T-helper 2 cell (primary cell): ENCODE measurements at regions not wholly inside any gene's neighbourhood (a gene's known extent, or its start where the extent isn't known, plus 50 kb on each side); places are given as distances from the start of the nearest gene placed in this dataset.
"Not testable (repeated sequence)": the region's sequence is repeated elsewhere in the genome, so short reads cannot be mapped to it uniquely, and the experiment has no call there.

Experiments used
- DNase-seq, 5 experiments: peaks; one replicate each; pipeline versions ENCODE4 v3.0.0 to v3.0.0-alpha.2; 2012 to 2022

DNA sequence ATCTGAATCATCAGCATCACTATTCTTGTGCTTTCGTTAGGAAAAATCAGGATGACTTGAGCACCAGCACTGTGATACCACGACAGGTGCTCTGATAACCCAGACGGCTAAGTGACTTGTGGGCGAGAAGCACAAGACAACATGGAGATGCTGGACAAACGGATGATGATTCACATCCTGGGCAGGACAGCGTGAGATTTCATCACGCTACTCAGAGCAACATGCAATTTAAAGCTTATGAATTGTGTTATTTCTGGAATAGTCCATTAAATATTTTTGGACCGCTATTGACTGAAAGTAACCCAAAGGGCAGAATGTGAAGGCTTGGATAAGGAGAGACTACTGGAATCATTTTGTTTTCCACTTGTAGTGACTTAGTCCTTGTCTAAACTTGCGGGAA lies 114.8 kb upstream of the DAPK1 start:
- no peak for DNase-seq

DNA sequence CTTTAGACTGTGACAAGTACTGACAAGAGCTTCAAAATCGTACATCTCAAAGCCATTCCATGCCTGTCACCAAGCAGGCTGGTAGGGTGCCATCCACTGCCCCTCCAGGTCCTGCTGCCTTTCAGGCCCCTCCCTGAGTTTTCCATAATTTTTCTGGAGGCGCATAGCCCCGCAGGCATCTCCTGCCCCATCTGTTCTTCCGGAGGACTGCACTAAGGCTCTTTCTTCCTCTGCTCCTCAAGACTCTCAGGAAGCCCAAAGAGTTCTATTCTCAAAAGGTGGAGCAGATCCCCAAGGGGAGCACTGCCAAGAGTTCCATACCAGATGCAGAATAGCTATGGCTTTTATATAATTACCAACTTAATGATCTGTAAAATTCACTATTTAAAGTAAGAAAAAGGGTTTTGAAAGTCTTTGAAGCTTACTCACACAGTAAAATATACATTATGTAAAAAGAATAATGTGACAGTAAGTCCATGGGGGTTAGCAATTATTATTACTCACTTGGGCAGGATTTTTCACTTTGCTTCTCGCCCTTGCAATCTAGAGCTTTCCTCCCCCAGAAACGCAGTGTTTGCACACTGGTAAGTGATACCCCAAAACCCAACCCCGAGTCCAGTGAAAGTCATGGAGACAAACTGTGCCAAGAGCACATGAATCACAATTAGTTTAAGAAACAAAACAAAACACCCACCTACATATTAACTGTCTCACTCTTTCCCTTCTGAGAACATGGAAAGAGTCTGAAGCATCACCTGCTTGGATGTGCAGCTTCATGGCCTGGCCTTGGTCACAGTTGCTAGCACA lies 114.1 kb upstream of the DAPK1 start:
- no peak for DNase-seq

DNA sequence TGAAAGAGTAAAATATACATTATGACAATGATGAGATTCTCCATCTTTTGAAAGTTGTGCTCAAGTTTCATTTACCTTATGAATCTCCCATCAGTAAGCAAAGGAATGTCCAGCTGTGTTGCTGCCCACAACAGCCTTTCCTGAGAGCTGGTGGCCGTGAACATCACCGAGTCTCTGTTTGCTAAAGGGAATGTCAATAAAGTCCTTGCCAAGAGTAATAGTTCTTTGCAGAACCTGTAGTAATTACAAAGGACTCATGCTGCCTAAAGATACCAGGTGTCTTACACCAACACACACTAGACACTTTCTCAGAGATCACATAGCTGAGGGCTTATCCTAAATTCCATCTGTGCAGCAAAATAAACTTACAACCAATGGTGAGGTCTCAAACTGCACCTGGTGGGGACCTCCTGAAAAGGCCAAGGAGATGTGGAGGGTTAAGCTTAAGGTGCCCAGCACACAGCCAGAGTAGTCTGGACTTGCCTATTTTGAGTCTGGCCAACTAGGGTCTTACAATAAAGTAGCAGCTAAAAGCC lies 111.1 kb upstream of the DAPK1 start:
- DNase-seq: no peak

DNA sequence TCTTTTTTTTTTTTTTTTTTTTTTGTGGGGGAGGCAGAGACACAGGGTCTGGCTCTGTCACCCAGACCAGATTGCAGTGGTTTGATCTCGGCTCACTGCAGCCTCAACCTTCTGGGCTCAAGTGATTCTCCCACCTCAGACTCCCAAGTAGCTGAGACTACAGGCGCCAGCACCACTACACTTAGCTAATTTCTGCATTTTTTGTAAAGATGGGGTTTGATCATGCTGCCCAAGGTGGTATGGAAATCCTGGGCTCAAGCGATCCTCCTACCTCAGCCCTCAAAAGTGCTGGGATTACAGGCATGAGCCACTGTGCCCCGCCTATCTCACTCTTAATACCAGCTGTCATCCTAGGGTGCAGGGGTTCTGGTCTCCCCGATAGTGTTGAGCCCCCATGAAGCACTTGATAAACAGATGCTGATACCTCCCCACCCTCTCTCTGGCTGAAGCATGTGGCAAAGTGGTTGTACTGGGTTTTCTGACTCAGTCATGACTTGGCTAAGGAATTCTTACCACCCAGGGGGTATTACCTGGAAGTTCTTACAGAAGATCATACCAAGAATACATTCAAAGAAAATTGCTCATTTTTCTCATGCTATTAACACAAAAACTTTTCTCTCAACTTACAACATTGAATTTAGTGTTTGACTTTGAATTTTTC lies 110.2 kb upstream of the DAPK1 start:
- DNase-seq: no peak

DNA sequence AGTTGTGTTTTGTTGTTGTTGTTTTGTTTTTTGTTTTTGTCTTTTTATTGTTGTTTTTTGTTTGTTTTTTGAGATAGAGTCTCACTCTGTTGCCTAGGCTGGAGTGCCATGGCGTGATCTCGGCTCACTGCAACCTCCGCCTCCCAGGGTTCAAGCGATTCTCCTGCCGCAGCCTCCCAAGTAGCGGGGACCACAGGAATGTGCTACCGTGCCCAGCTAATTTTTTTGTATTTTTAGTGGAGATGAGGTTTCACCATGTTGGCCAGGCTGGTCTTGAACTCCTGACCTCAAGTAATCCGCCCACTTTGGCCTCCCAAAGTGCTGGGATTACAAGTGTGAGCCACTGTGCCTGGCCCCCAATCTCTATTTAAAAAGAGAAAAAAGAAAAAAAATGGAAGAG lies 109.0 kb upstream of the DAPK1 start:
- DNase-seq: not testable (repeated sequence)

DNA sequence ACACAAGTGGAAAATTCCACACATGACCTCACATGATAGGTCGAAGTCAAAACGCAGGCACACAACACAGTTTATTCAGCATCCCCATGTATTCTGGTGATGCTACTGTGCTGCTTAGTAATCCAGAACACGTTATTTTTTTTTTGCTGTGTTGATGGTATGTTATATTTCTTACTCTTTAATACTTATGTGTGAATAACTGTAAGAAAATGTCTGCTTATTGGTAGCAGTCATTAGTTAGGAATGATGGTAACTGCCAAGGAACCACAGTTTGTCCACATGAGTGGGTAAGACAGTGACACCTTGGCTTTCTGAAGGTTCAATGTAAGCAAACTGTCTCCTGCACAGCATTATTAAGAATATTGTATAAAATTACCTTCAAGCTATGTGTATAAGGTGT lies 107.7 kb upstream of the DAPK1 start:
- no peak for DNase-seq

DNA sequence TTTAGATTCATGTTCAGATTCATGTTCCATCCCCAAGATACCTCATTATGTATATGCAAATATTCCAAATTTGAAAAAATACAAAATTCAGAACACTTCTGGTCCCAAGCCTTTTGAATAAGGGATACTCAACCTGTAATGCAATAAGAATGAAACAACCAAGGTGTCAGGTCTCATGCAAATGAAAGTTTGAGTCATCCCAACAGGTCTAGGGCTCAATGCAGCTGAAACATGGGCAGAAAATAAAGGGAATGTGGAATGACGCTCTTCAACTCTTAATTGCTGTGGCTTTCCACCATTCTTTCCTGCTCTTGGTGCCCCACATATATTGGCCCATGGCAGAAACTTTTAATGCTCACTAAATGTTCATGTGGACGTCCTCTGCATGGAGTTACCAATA lies 107.3 kb upstream of the DAPK1 start:
- no peak for DNase-seq

DNA sequence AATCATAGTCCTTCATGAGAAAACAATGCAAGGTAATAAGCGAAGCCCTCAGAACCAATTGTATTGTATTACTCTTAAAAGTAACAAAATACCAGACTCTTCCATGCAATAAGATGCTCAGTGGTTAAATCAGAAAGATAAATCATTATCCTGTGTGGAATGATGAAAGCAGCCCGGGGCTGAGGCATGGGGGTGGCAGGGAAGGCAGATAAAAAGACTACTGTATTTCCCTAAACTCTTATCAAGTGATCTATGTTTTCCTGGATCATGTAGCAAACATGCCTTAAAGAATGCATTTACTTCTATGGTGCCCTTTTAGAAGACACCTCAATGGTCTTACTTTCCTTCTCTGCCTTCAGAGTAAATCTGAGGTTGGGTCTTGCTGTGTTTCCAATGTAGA lies 105.6 kb upstream of the DAPK1 start:
- no peak for DNase-seq

DNA sequence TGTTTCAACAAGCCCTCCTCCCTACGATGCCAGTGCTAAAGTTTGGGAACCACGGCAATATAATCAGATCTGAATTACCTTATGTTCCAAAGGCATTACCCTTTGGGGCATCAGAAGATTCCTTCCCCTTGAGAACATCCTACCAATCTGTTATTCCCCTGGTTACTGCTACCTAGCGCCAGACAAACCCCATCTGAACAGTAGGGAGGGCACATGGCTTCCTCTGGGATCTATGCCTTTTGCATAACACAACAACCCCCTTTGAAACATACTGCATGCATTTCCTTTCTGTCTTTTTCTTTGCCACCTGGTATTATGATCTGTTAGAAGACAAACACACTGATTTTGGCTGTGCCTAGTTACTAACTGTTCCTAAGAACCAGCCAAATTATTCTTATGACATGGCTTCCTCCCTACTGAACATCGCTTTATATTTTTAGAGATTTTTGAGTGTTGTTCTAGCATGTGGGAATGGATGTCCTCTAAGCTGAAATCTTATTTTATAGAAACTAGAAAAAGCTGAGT lies 103.9 kb upstream of the DAPK1 start:
- no peak for DNase-seq

DNA sequence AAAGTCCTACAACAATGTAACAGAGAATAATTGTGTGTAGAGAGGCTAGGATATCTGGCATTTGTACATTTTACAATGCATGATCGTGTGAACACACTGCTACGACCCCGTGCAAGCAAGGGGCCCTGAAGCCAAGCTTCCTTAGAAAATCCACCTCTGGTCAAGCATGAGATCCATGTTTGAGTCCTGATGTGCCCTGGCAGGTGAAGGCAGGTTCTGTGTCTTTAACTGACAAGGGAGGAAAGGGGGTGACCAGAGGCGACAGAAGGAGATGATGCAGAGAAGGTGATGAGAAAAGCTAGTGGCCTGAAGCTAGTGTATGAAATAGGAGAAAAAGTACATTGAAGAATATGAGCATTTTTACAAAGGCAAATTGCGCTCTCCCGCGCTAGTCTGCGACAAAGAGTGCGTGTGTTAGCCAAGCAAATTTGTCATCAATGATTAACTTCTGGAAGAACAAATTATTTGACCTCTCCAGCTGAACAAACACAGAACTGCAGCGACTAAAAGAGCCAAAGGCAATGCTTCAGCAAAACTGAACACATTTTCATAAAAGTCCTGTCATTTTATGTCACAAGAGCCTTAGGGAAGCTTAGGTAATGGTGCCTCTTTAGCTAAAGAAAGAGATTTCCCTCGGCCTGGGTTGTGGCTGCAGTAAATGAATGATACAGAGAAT lies 101.7 kb upstream of the DAPK1 start:
- DNase-seq: no peak

DNA sequence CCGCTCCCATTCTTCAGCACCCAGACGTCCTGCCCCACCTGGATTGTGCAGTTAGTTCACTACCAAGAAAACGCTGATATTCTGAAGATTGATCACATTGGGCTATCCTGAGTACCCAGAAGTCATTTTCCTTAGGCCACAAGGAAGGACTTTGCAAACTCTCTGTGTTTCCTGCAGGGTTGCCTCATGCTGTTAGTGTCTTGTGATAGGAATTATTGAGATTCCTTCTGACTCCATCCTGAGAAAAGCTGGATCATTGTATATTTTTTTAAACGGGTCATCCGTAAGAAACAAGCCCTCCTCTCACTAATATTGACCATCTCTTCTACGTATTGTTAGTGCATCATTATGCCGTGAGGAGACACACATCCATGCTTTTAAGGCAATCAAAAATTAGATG lies 96.0 kb upstream of the DAPK1 start:
- DNase-seq: no peak

DNA sequence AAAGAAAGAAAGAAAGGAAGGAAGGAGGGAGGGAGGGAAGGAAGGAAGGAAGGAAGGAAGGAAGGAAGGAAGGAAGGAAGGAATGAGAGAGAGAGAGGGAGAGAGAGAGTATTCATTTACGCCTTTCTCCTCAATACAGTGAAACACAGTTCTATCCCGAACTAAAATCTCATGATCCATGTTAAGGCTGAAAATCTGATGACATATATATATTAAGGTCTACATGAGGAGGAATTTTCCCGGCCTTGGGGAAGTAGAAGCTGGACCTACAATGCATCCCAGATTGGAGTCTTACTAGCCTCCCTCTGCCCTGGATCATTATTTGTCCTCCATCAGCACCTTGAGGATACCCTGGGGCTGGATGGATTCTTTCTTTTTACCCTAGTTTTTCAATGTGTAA lies 95.1 kb upstream of the DAPK1 start:
- no peak for DNase-seq

DNA sequence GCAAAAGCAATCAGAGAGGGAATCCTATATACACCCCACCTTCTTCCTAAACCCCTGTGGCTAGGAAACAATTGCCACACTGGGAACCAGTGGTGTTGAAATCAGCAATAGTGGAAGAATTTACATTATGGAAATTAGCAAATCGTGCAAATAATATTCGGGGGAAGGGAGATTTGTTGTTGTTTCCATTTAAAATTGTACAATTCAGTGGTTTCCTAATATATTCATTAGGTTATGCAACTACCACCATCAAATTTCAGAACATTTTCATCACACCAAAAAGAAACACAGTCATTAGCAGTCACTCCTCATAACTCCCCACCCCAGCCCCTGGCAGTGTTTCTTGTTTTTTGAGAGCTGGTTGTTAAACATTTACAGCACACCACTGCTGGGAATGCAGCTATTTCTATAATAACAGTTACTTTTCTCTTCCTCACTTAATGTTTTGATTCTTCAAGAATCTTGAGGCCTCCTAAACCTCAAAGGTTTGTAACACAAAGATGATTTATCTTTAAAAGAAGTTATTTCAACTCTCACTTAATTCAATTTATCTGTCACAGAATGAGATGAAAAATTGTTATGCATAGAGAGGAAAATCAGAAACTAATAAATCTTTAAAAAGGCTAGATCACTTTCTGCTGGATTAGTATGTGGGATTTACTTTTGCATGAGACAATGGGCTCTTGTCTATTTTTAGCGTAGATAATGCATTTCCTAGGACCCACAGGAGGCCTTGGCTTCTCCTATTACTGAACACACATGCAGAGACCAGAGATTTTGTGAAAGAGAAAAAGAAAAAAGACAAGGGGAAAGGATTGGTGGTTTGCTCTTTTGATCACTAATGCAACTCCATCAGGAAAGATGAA lies 91.8 kb upstream of the DAPK1 start:
- DNase-seq: no peak

DNA sequence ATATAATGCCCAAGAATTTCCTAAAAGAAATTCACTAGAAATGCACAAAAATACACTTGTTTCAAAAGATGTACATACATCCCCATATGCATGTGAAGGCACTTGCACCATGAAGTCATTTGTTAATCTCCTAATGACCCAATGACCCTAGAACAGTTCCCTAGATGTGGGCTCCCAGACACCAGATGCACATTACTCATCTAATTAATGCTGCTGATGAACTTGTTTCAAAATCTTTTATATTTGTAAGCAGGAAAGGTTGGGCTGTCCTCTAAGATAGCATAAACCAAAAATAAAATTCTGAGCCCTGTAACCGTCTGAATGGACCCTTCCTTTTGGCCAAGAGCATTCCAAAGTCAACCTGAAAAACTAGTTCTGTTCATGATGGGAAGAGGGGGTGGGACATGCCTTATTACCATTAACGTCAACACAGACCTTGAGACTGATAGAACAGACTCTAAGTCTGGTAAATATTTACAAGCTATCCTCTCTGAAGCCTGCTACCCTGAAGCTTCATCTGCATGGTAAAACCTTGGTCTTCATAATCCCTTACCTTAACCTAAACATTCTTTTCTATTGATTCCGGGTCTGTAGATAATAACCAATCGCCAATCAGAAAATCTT lies 91.0 kb upstream of the DAPK1 start:
- DNase-seq: no peak

DNA sequence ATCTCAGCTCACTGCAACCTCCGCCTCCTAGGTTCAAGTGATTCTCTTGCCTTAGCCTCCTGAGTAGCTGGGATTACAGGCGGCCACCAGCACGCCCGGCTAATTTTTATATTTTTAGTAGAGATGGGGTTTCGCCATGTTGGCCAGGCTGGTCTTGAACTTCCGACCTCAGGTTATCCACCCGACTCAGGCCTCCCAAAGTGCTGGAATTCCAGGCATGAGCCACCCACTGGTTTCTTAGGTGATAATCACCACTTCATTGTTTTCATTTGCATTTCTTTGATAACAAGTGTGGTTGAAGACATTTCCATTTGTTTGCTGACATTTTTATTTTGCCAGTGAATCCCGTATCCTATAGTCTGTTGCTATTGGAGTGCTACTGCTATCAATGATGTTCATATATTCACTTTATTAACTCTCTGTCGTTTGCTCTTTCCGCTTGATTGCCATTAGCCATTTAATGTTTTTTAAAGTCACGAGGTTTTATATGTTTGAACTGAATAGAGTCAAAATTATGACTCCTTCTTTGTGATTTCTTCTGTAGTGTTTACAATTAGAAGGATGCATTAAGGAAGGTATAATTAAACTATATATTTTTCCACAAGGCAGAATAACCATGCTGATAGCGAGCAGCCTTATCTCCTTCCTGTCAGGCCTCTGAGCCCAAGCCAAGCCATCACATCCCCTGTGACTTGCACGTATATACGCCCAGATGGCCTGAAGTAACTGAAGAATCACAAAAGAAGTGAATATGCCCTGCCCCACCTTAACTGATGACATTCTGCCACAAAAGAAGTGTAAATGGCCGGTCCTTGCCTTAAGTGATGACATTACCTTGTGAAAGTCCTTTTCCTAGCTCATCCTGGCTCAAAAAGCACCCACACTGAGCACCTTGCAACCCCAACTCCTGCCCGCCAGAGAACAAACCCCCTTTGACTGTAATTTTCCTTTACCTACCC lies 87.3 kb upstream of the DAPK1 start:
- DNase-seq: not testable (repeated sequence)

DNA sequence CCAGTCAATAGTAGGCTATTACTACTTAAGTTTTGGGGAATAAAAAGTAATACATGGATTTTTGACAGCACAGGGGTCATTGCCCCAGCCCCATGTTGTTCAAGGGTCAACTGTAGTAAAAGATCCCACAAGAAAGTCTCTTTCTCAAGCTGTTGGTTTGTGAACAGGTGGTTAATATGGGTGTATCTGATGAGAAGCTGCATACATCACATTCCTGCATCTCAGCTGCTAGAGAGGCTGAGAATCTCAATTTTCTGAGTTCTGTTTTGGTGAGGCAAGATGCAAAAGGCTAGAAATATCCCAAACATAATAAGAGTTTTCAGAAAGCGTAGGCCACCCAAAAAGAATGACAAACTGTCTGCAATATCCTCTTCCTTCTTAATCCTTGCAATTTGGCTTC lies 76.8 kb upstream of the DAPK1 start:
- DNase-seq: no peak

DNA sequence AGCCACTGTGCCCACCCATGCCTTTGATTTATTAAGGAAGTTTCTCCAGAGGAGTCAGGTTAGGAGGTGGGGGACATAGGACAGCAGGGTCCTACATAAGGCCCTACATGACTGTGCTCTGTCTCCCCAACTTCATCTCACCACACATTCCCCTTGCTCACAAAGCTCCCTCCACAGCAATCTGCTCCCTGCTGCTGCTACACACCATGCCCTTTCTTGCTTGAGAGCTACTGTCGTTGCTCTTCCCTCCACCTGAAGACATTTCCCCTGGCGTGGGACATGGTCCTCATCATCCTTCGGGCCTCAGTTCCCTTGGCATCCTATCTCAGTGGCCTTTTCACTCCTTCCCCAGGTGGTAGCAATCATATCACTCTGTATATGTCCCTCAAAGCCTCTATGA lies 75.9 kb upstream of the DAPK1 start:
- no peak for DNase-seq

DNA sequence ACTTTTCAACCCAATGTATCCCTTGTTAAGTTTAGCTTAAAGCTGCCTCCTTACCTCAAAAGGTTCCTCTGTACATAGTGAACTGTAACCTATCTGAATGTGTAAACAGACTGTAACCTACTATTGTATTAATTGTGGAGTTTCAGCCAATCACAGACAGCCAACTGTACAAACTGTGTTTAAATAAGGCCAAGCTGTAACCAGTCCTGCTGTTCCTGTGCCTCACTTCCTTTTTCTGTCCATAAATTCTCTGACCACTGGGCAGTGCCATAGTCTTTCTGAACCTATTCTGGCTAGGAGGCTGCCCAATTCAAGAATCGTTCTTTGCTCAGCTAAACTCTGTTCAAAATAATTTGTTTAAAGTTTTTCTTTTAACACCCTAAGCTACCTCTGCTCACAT lies 74.7 kb upstream of the DAPK1 start:
- no peak for DNase-seq

DNA sequence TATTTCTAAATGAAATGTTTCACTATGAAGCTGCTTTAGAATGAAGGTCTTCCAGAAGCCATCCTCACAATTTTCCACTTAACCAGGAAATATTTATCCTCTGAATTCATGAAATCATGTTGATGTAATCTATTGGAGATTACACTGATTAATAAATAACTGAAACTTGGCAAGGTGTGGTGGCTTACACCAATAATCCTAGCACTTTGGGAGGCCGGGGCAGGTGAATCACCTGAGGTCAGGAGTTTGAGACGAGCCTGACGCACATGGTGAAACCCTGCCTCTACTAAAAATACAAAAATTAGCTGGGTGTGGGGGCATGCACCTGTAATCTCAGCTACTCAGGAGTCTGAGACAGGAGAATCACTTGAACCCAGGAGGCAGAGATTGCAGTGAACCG lies 73.8 kb upstream of the DAPK1 start:
- DNase-seq: not testable (repeated sequence)

DNA sequence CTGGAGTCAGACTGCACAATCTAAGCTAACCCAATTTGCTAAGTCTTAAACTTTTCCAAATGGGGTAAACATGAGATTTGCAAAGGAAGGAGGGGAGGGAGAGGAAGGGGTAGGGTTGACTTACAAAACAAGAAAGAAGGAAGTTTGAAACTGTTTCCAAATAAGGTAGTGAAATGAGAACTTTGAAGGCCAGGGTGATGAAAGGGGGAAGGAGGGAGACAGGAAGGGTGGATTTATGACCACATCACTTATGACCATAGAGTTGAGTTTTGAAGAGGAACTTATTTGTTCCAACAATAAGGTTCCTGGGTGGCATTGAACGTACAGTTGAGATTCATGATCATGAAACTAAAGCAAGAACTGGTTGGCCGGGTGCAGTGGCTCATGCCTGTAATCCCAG lies 72.5 kb upstream of the DAPK1 start:
- no peak for DNase-seq
